GM18858 (cell line): ENCODE measurements at regions not wholly inside any gene's neighbourhood (a gene's known extent, or its start where the extent isn't known, plus 50 kb on each side); places are given as distances from the start of the nearest gene placed in this dataset.

ENCODE experiments used
- ATAC-seq: cut with Tn5 transposase; IDR thresholded peaks from one replicate; pipeline ENCODE4 v1.9.1; 2021; ENCODE audit not compliant: unreplicated experiment

GRCh38 chrX:76228499-76228898, 55.6 kb downstream of the PBDC1 start:
- ATAC-seq = no peak

- ATAC-seq = no peak
Observed at GRCh38 chrX:76248901-76249300, 76.0 kb downstream of the PBDC1 start.

- peak; percentile 87 for ATAC-seq
Observed at GRCh38 chrX:76253432-76253831, 80.6 kb downstream of the PBDC1 start.

GRCh38 chrX:76279007-76279406, 106.1 kb downstream of the PBDC1 start:
- no peak for ATAC-seq
